Glutamatergic neuron (in vitro differentiated cells): ENCODE measurements at regions not wholly inside any gene's neighbourhood (a gene's known extent, or its start where the extent isn't known, plus 50 kb on each side); places are given as distances from the start of the nearest gene placed in this dataset.

ENCODE experiments used
- DNase-seq: peaks from one replicate; pipeline ENCODE4 v3.0.0; 2022
- H3K27ac Mint-ChIP-seq: one replicate; pipeline ENCODE4 v1.8.0; 2020; ENCODE audit warnings: mild to moderate bottlenecking, mixed read lengths, inconsistent platforms; ENCODE audit not compliant: unreplicated experiment
- H3K27me3 Mint-ChIP-seq: one replicate; pipeline ENCODE4 v1.8.0; 2020; ENCODE audit warnings: mild to moderate bottlenecking, moderate library complexity, mixed read lengths, inconsistent platforms; ENCODE audit not compliant: unreplicated experiment
- H3K36me3 Mint-ChIP-seq: one replicate; pipeline ENCODE4 v1.8.0; 2020; ENCODE audit warnings: mild to moderate bottlenecking, mixed read lengths, inconsistent platforms; ENCODE audit not compliant: unreplicated experiment
- H3K4me1 Mint-ChIP-seq: one replicate; pipeline ENCODE4 v1.8.0; 2020; ENCODE audit warnings: mild to moderate bottlenecking, low read depth, mixed read lengths, inconsistent platforms; ENCODE audit not compliant: unreplicated experiment
- H3K4me3 Mint-ChIP-seq: one replicate; pipeline ENCODE4 v1.8.0; 2020; ENCODE audit warnings: mild to moderate bottlenecking, mixed read lengths, inconsistent platforms; ENCODE audit not compliant: unreplicated experiment
- H3K9me3 Mint-ChIP-seq: one replicate; pipeline ENCODE4 v1.8.0; 2020; ENCODE audit warnings: mild to moderate bottlenecking, moderate library complexity, mixed read lengths, inconsistent platforms; ENCODE audit not compliant: unreplicated experiment
- TF ChIP-seq, protein P1 (sequence below): fragments of 200-600 bp; sonication (generic); IDR thresholded peaks from one replicate; pipeline ENCODE4 v1.5.0; 2021; ENCODE audit not compliant: partially characterized antibody, unreplicated experiment

DNA sequence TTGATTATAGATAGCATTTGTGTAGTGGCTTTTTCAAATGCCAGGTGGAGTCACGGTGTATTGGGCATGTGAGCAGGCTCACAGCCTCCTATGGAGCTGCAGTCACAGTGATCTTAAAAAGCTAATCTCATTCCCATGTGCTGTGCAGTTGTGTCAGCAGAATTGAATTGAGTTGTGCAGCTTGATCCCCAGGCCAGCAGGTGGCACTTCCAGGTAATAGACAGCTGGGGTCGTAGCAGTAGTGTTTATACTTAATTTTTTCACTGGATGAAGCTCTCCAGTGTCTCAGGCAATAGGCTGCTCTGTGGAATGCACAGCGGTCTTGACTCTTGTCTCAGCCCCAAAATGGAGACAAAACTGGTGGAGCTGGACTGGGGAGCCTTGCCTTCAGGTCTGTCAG lies 1028.1 kb downstream of the SH3BGRL start:
- Mint-ChIP-seq H3K9me3 (no peaks in the 10 kb centered on the region), H3K27ac (no peak overlapping the region), H3K27me3 (no peaks in the 10 kb centered on the region), H3K4me1 (no peaks in the 10 kb centered on the region), H3K4me3 (no peak overlapping the region), H3K36me3 (no peaks in the 10 kb centered on the region)
- TF ChIP-seq, protein P1, sequence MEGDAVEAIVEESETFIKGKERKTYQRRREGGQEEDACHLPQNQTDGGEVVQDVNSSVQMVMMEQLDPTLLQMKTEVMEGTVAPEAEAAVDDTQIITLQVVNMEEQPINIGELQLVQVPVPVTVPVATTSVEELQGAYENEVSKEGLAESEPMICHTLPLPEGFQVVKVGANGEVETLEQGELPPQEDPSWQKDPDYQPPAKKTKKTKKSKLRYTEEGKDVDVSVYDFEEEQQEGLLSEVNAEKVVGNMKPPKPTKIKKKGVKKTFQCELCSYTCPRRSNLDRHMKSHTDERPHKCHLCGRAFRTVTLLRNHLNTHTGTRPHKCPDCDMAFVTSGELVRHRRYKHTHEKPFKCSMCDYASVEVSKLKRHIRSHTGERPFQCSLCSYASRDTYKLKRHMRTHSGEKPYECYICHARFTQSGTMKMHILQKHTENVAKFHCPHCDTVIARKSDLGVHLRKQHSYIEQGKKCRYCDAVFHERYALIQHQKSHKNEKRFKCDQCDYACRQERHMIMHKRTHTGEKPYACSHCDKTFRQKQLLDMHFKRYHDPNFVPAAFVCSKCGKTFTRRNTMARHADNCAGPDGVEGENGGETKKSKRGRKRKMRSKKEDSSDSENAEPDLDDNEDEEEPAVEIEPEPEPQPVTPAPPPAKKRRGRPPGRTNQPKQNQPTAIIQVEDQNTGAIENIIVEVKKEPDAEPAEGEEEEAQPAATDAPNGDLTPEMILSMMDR: no peak
- DNase-seq: no peak

DNA sequence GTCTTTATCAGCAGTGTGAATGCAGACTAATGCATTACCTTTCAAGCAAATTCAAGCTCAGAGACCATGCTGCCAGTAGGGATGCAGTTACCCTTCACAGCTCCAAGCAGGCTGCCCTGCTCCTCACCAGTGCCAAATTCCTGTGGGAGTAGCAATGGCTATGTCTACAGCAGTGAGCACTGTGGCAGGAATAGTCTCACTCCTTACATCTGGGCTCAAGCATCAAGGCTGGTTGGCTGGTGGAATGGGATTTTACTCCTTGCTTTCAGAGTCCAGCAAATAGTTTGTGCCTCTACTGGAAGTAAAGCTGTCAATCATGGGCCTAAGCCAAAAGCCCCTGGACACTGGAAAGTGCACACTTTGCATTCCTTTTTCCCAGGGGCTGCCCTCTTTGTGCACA lies 1030.8 kb downstream of the SH3BGRL start:
- no peak for DNase-seq
- H3K27me3 Mint-ChIP-seq: no peaks in the 10 kb centered on the region
- H3K4me1 Mint-ChIP-seq: no peaks in the 10 kb centered on the region
- H3K36me3 Mint-ChIP-seq: no peaks in the 10 kb centered on the region
- H3K9me3 Mint-ChIP-seq: no peaks in the 10 kb centered on the region
- no peak overlapping the region for H3K4me3 Mint-ChIP-seq
- TF ChIP-seq, protein P1: no peak
- H3K27ac Mint-ChIP-seq: no peak overlapping the region

DNA sequence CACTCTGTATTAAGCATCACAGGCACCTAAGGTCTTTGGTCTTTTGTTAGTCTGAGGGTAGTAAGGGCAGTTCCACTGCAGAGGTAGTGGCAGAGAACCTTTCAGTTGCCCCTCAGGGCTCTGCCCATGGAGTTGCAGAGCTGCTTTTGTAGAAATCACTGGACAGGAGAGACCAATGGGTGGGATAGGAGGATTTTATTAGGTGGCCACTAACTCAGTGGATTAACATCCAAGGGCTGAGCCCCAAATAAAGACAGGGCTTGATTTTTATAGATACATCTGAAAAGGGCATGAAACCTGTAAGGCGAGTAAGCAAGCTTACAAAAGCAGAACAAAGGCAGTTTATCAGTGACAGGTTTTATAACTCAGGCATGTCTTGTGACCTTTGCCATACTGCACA lies 1035.4 kb downstream of the SH3BGRL start:
- no peaks in the 10 kb centered on the region for H3K36me3 Mint-ChIP-seq
- no peaks in the 10 kb centered on the region for H3K4me1 Mint-ChIP-seq
- no peak overlapping the region for H3K4me3 Mint-ChIP-seq
- H3K27me3 Mint-ChIP-seq: no peaks in the 10 kb centered on the region
- H3K27ac Mint-ChIP-seq: no peak overlapping the region
- no peaks in the 10 kb centered on the region for H3K9me3 Mint-ChIP-seq
- TF ChIP-seq, protein P1: no peak
- no peak for DNase-seq
